Upper lobe of left lung (tissue), 6 donors: ENCODE measurements at regions not wholly inside any gene's neighbourhood (a gene's known extent, or its start where the extent isn't known, plus 50 kb on each side); places are given as distances from the start of the nearest gene placed in this dataset.

Experiments
- ATAC-seq, 2 donors: fragments of 200-7000 bp; cut with Tn5 transposase; one replicate each; pipeline ENCODE4 v1.9.1; 2022; ENCODE audit warnings: mild to moderate bottlenecking in 2 of 2, moderate library complexity in 2 of 2; ENCODE audit not compliant: low FRiP score in 2 of 2
- DNase-seq, 2 donors: peaks; one replicate each; pipeline ENCODE4 v3.0.0-alpha.2; 2019 to 2020
- H3K27ac ChIP-seq, 4 donors: fragments of 200-600 bp; sonication (generic); one replicate each; pipeline ENCODE4 v1.5.1; 2016 to 2019
- H3K27me3 ChIP-seq, 4 donors: fragments of 200-600 bp; sonication (generic); one replicate each; pipeline ENCODE4 v1.5.1; 2017 to 2019
- H3K36me3 ChIP-seq, 4 donors: fragments of 200-600 bp; sonication (generic); one replicate each; pipeline ENCODE4 v1.5.1; 2016 to 2019
- H3K4me1 ChIP-seq, 4 donors: fragments of 200-600 bp; sonication (generic); one replicate each; pipeline ENCODE4 v1.5.1; 2018 to 2019
- H3K4me3 ChIP-seq, 4 donors: fragments of 200-600 bp; sonication (generic); one replicate each; pipeline ENCODE4 v1.5.1; 2017 to 2019; ENCODE audit warnings: mild to moderate bottlenecking in 2 of 4, moderate library complexity in 1 of 4
- H3K9me3 ChIP-seq, 4 donors: fragments of 200-600 bp; sonication (generic); one replicate each; pipeline ENCODE4 v1.5.1; 2018 to 2019
- CTCF ChIP-seq, 6 experiments: fragments of 450-650 bp in 4 of 6; fragments of 200-600 bp in 2 of 6; sonication (generic) in 2 of 6; IDR thresholded peaks; one replicate each; pipeline ENCODE4 v1.5.1; 2016 to 2019; ENCODE audit warnings: antibody characterized with exemption in 6 of 6
- EP300 ChIP-seq, 4 donors: sonication (generic); formaldehyde crosslinking; IDR thresholded peaks; one replicate each; pipeline ENCODE4 v1.5.1; 2017; ENCODE audit warnings: antibody characterized with exemption in 4 of 4, control low read depth in 2 of 4
- POLR2A ChIP-seq, 4 donors: fragments of 450-650 bp; IDR thresholded peaks; one replicate each; pipeline ENCODE4 v1.5.1; 2016 to 2017; ENCODE audit warnings: antibody characterized with exemption in 4 of 4, mild to moderate bottlenecking in 2 of 4
- POLR2AphosphoS5 ChIP-seq, 2 donors: sonication (generic); formaldehyde crosslinking; IDR thresholded peaks; one replicate each; pipeline ENCODE4 v1.5.1; 2017; ENCODE audit warnings: antibody characterized with exemption in 2 of 2
- WGBS, 2 donors: methylation state at CpG; one replicate each; pipeline ENCODE4 v1.1.5; 2017 to 2018; 5-methylcytosine and 5-hydroxymethylcytosine counted together
- donor health status: DM: no; HTN: no; CAD: no; lungs with moderate emphysema.
- donor health status: DM: no; HTN: yes; CAD: no; lungs with severe emphysema.

DNA sequence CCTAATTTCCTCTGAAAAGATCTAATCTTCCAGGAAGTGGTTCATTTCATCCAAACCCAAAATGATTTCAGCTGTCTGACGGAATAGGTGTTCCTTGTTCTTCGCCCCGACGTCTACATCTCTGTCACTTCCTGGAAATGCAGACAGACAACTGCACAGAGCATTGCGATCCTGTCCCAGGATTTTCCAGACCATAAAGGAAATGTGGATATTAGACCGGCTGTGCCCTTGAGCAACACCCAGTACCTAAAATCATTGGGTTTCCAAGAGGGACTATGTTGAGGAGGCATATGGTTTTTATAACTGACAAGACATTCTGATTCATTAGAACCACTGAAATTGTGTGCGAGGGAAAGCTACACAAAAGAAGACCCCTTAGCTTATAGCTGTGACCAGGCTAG is 74.2 kb downstream of the MSX2 start:
- ATAC-seq: no peak
- peak overlapping the region in 1 of 4 donors; percentile 21 for H3K27ac ChIP-seq

GRCh38 chr5:174796711-174797192 is 72.4 kb downstream of the MSX2 start:
- Histone ChIP-seq H3K36me3 (no peaks in the 10 kb centered on the region), H3K4me3 (no peak overlapping the region), H3K27ac (no peak overlapping the region), H3K9me3 (peaks cover 0 to 6% (median 2%) of the 10 kb centered on the region in 4 donors), H3K4me1 (peaks cover 0 to 5% (median 2%) of the 10 kb centered on the region in 4 donors), H3K27me3 (no peaks in the 10 kb centered on the region)
- TF ChIP-seq POLR2A (IDR thresholded peaks at IDR 0.05) (no peak), POLR2AphosphoS5 (IDR thresholded peaks at IDR 0.05) (no peak), EP300 (IDR thresholded peaks at IDR 0.05) (no peak), CTCF (IDR thresholded peaks at IDR 0.05) (no peak)
- 82 to 85% methylated on average over 7 of the region's 7 CpGs for WGBS, 2 donors
- ATAC-seq (no peak), DNase-seq (no peak)

More for the DNA sequence above, 74.2 kb downstream of the MSX2 start:
- Histone ChIP-seq H3K36me3 (no peaks in the 10 kb centered on the region), H3K9me3 (peaks cover 0 to 6% (median 2%) of the 10 kb centered on the region in 4 donors), H3K4me1 (peaks cover 0 to 3% (median 2%) of the 10 kb centered on the region in 4 donors), H3K27me3 (no peaks in the 10 kb centered on the region), H3K4me3 (no peak overlapping the region)
- WGBS, 2 donors: 51 to 52% methylated on average over 7 of the region's 7 CpGs
- no peak for DNase-seq
- no peak for TF ChIP-seq CTCF (IDR thresholded peaks at IDR 0.05)

DNA sequence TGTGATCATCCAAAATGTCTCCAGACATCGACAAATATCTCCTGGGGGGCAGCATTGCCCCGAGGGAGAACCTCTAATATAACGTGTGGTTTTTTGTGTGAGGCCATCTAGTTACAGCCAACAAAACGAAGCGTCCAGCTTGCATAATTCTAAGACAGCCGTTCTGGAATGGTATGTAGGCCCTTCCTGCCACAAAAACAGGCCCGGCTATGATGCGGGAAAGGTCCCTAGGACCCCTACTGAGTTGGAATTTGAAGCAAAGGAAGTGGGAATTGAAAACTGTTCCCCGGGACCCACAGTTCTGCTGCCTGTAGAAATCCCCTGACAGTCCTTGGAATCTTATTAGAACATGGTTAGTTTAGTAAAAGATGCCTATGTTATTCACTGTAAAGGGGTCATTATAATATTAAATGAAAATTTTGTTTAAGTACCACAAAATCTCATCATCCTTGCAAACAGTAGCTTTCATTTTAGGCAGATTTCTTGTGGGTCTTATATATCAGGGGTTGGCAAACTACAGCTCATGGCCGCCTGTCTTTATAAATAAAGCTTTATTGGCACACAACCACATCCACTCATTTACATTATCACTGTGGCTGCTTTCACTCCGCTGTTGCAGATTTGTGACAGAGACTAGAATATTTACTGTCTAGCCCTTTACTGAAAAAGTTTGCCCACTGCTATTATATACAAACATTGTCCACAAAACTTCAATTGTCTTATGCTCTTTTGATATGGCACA is 70.7 kb downstream of the MSX2 start:
- peaks cover 0 to 5% (median 2%) of the 10 kb centered on the region in 4 donors for H3K4me1 ChIP-seq
- DNase-seq (no peak), ATAC-seq (no peak)
- H3K9me3 ChIP-seq: peaks cover 0 to under 1% (median 0%) of the 10 kb centered on the region in 4 donors
- no peak overlapping the region for H3K27ac ChIP-seq
- 45 to 52% methylated on average over 9 to 11 of the region's 11 CpGs for WGBS, 2 donors
- TF ChIP-seq CTCF (IDR thresholded peaks at IDR 0.05): no peak
- no peak for TF ChIP-seq POLR2A (IDR thresholded peaks at IDR 0.05)
- TF ChIP-seq POLR2AphosphoS5 (IDR thresholded peaks at IDR 0.05): no peak
- no peak for TF ChIP-seq EP300 (IDR thresholded peaks at IDR 0.05)
- no peaks in the 10 kb centered on the region for H3K36me3 ChIP-seq
- H3K27me3 ChIP-seq: no peaks in the 10 kb centered on the region
- H3K4me3 ChIP-seq: no peak overlapping the region

DNA sequence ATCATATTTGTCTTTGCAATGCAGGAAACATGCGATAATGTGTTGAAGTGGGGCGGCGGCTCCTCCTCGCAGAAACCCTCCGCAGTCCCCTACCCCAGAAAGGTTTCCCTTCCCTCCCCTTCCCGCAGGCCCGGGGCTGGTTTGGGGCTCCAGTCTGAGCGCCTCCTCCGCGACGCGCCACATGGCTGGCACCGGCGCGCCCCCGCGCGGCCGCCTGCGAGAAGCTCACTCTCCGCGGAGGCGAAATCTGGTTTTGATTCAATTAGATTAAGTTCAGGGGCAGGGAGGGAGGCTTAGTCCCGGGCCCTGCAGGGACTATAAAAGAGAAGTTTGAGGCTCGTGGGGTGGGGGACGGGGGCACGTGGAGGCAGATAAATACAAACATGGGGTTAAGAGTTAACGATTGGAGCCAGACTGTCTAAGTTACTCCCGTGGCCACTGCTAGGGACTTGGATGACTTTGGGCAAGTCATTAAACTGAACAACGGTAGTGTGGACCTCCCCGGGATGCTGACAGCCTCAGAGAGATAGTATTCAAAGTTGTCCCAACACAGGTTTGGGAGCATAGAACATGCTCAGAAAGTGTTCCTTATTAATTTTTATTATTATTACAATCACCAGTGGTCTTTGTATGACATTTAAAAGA is 69.4 kb downstream of the MSX2 start:
- WGBS, 2 donors: 4 to 9% methylated on average over 11 to 30 of the region's 31 CpGs
- TF ChIP-seq CTCF (IDR thresholded peaks at IDR 0.05) (peak; percentile 35 to 79 (median 64)), EP300 (IDR thresholded peaks at IDR 0.05) (no peak)
- ATAC-seq (peak; percentile 57 to 92), DNase-seq (peak; percentile 26 to 94)
- Histone ChIP-seq H3K27ac (no peak overlapping the region), H3K9me3 (no peaks in the 10 kb centered on the region), H3K27me3 (no peaks in the 10 kb centered on the region), H3K4me1 (peaks cover 0 to 5% (median 2%) of the 10 kb centered on the region in 4 donors), H3K36me3 (no peaks in the 10 kb centered on the region), H3K4me3 (no peak overlapping the region)
